HG03460 (cell line): ENCODE measurements at regions not wholly inside any gene's neighbourhood (a gene's known extent, or its start where the extent isn't known, plus 50 kb on each side); places are given as distances from the start of the nearest gene placed in this dataset.

Experiments
- ATAC-seq: cut with Tn5 transposase; IDR thresholded peaks from one replicate; pipeline ENCODE4 v1.9.1; 2021; ENCODE audit not compliant: unreplicated experiment

DNA sequence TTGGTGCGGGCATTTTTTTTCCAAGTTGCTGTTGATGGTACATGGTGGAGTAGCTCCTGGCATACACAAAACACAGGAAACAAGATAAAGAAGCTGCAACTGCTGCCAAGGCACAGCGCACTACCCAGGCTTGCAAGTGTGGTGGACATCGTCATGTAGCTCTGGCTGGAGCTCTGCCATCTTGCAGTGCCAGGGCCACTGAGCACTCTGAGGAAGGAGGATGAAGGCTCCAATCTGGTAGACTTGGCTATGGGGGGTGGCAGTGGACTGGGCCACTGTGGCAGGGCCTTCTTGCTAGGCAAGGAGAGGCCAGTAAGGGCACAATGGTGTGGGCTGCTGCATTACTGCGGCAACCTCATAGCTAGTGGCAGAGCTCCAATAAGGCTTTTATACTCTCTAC, 263.5 kb downstream of the CENPW start:
- ATAC-seq: no peak

- no peak for ATAC-seq
Observed at GRCh38 chr6:126605089-126605488, 265.2 kb downstream of the CENPW start.

DNA sequence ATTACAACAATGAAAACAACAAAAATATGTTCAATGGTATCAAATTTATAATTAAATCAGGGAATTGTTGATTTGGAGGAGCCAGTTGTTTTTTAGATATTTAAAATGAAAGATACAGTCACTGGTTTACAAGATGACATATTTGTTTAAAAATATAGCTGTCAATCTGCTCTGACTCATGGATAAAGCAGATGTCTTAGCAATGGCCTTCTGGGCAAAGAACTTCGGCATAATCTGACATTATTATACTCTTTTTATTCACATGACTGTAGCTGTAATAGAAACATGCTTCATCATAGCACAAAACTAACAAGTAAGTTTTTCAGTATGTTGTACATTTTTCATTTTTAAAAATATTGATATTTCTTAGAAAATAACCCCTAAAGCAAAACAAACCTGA, 267.4 kb downstream of the CENPW start:
- ATAC-seq: no peak

DNA sequence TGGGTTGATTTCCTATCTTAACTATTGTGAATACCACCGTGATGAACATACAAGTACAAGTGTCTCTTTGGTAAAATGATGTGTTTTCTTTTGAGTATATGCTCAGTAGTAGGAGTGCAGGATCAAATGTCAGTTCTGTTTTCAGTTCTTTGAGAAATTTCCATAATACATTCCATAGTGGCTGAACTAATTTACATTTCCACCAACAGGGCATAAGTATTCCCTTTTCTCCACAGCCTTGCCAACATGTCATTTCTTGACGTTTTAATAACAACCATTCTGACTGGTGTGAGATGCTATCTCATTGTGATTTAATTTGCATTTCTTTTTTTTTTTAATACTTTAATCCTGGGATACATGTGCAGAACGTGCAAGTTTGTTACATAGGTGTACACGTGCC, 268.8 kb downstream of the CENPW start:
- ATAC-seq: no peak

DNA sequence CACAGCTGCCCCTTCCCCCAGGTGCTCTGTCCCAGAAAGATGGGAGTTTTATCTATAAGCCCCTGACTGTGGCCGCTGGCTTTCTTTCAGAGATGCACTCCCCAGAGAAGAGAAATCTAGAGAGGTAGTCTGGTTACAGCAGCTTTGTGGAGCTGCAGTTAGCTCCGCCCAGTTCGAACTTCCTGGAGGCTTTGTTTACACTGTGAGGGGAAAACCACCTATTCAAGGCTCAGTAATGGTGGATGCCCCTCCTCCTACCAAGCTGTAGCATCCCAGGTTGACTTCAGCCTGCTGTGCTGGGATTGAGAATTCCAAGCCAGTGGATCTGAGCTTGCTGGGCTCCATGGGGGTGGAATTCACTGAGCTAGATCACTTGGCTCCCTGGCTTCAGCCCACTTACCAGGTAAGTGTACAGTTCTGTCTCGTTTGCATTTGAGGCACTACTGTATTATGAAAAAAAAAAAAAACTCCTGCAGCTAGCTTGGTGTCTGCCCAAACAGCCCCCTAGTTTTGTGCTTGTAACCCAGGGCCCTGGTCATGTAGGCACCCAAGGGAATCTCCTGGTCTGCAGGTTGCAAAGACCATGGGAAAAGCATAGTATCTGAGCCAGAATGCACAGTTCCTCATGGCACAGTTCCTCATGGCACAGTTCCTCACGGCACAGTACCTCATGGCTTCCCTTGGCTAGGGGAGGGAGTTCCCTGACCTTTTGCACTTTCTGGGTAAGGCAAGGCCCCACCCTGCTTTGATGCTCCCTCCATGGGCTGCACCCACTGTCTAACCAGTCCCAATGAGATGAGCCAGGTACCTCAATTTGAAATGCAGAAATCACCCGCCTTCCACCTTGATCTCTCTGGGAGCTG, 275.0 kb downstream of the CENPW start:
- no peak for ATAC-seq

DNA sequence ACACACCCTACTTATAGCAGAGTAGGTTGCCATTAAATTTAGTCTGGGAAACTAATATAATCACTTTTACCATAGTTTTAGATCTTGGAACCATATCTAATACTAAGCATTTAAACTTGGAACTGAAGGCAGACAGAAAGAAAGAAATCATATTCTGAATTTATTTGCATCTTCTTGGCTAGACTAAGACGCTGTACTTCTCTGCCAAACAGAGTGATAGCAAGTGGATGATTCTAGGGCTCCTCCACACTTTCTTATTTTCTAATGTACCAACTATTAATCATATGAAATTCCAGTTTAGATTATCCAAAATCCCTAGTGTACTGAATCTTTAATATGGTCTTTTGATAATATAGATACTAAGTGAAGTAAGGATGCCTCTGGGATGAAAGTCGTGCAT, 277.0 kb downstream of the CENPW start:
- ATAC-seq: no peak

- ATAC-seq: no peak
Observed at GRCh38 chr6:126618639-126619343, 278.9 kb downstream of the CENPW start.

GRCh38 chr6:126620719-126621118, 280.8 kb downstream of the CENPW start:
- ATAC-seq: no peak

DNA sequence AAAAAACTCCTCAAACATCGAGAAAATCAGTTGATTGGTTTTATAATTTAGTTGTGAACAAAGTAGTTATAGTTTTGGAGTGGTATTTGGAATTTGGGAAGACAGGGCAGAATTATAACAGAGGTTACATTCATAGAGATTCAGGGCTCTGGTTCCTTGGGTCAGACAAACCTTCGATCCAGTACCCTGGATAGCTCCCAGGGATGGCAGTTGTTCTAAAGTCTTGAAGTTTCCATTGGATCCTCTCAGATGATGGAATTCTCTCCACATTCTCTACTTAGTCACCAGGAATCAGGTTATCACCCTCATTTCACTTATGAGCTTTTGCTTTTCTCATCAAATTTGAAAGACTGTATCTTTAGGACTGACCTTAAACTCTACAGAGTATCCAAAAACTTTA, 285.1 kb downstream of the CENPW start:
- ATAC-seq: no peak

- ATAC-seq: no peak
Observed at GRCh38 chr6:126628125-126628524, 288.2 kb downstream of the CENPW start.

- ATAC-seq: no peak
Observed at GRCh38 chr6:126631363-126631762, 291.4 kb downstream of the CENPW start.

DNA sequence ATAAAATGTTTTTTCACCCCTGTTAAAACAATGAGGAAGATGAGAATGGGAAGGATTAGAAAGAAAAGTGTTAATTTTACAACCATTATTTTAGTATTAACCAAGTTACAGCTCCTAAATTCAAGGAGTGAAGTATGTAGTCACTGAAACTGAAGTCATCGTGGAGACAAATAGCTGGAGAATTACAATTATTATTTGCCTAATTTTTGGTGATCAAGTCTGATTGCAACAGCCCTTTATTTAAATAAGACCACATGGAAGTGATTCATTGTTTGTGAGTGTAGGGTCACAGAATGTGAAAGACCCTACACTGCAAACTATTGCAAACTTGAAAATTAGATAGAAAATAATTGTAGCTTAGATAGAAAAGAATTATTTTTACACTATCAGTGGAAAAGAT, 292.4 kb downstream of the CENPW start:
- no peak for ATAC-seq

GRCh38 chr6:126633373-126633772, 293.5 kb downstream of the CENPW start:
- no peak for ATAC-seq

DNA sequence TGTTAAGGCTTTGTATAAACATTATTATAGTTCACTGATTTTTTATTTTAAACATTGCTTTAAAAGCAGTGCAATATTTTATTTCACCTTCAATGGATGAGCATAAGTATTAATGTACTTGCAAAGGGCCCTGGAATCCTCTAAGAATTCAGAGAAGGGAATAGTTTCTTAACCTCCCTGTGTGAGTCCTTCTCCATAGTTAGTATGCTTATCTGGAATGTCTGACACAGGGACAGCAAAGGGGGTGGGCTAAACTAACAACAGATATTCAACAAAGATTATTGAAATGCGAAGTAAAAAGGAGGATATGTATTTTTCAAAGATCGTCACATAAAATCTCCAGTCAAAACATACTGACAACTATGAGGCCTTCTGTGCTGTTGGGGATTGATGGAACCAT, 300.4 kb downstream of the CENPW start:
- no peak for ATAC-seq

- no peak for ATAC-seq
Observed at GRCh38 chr6:126640921-126641320, 301.0 kb downstream of the CENPW start.

- no peak for ATAC-seq
Observed at GRCh38 chr6:126641641-126642040, 301.7 kb downstream of the CENPW start.

GRCh38 chr6:126643352-126643751, 303.4 kb downstream of the CENPW start:
- no peak for ATAC-seq

- ATAC-seq: no peak
Observed at GRCh38 chr6:126650931-126651330, 311.0 kb downstream of the CENPW start.

DNA sequence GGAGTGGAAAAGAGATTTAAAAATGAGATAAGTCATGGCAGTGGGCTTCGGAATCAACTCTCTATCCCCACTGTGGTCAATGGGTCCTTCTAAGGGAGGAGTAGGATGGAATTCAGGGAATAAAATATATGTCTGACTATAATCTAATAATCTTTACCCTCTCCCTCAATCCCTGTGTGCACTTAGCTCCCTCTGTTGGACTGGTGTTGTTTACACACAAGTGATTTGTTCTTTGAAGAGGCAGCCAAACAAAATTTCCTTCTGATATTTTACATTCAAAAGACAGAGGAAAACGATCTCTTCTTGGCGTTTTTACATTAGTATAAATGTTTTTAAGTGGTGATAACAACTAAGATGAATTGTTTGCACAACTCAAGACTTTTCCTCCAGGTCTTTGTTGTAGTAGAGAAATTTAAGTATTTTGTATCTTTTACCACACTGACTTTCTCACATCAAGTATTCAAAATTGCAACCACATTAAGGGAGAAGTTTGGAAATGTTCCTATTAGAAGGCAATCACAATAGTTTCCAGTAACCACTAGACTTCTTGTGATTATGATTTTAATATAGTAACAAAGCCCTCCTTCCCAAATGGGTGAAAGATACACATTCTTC, 317.8 kb downstream of the CENPW start:
- no peak for ATAC-seq

- ATAC-seq: no peak
Observed at GRCh38 chr6:126660376-126660775, 320.5 kb downstream of the CENPW start.

GRCh38 chr6:126661646-126662045, 321.7 kb downstream of the CENPW start:
- ATAC-seq: no peak

DNA sequence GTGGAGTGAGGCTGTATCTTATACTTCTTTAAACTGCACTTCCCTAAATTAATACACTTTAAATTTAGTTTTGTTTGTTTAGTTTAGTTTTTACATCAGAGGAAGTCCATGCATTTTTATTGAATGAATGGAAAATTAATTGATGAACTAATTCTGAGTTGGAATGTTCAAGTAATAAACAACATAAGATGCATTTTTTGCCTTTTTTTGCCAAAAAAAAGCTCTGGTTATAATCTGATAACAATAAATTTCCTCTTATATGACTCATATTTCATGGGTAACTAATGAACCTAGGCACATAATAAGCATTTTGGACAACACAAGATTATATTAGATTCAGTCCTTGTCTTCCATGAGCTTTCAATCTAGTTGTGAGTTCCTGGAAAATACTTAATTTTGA, 323.1 kb downstream of the CENPW start:
- ATAC-seq: no peak
